Activated CD8-positive, alpha-beta T cell treated with anti-CD3 and anti-CD28 coated beads, Interleukin-2, amount 10 ng/mL, durations not matched to agents 7 days and 5 days (primary cell): ENCODE measurements at regions not wholly inside any gene's neighbourhood (a gene's known extent, or its start where the extent isn't known, plus 50 kb on each side); places are given as distances from the start of the nearest gene placed in this dataset.
"Not testable (repeated sequence)": the region's sequence is repeated elsewhere in the genome, so short reads cannot be mapped to it uniquely, and the experiment has no call there.

Experiments used
- ATAC-seq: fragments of 150-1000 bp; cut with Tn5 transposase; one replicate; pipeline ENCODE4 v1.10.0; 2021; ENCODE audit warnings: moderate library complexity
- CTCF ChIA-PET: fragments of 350-600 bp; sonication (Branson Sonifier 250); formaldehyde crosslinking; loops from one replicate; lab custom pipeline; 2021; ENCODE audit warnings: antibody characterized with exemption; lab: Charles Lee
- POLR2A ChIA-PET: fragments of 350-600 bp; sonication (Branson Sonifier 250); formaldehyde crosslinking; loops from one replicate; lab custom pipeline; 2021; ENCODE audit warnings: antibody characterized with exemption; lab: Charles Lee
- DNase-seq: peaks from one replicate; pipeline ENCODE4 v3.0.0-alpha.2; 2020
- H3K27ac Mint-ChIP-seq: one replicate; pipeline ENCODE4 v1.8.0; 2021; ENCODE audit warnings: mild to moderate bottlenecking, mixed read lengths
- H3K27me3 Mint-ChIP-seq: one replicate; pipeline ENCODE4 v1.8.0; 2021; ENCODE audit warnings: low read depth, mixed read lengths
- H3K36me3 Mint-ChIP-seq: one replicate; pipeline ENCODE4 v1.8.0; 2021; ENCODE audit warnings: low read depth, mixed read lengths
- H3K4me1 Mint-ChIP-seq: one replicate; pipeline ENCODE4 v1.8.0; 2021; ENCODE audit warnings: low read depth, mixed read lengths
- H3K4me3 Mint-ChIP-seq: one replicate; pipeline ENCODE4 v1.8.0; 2021; ENCODE audit warnings: mild to moderate bottlenecking, mixed read lengths
- H3K9me3 Mint-ChIP-seq: one replicate; pipeline ENCODE4 v1.8.0; 2022; ENCODE audit warnings: mixed read lengths; ENCODE audit not compliant: insufficient read depth

GRCh38 chr10:28391283-28391682 lies 88.4 kb upstream of the MPP7 start:
- no peak for ATAC-seq
- Mint-ChIP-seq H3K27ac (no peak overlapping the region), H3K27me3 (no peaks in the 10 kb centered on the region), H3K4me3 (no peak overlapping the region), H3K9me3 (no peaks in the 10 kb centered on the region), H3K36me3 (no peaks in the 10 kb centered on the region), H3K4me1 (peaks cover 7% of the 10 kb centered on the region)
- no peak for DNase-seq
- ChIA-PET CTCF (interaction anchor here (1.1 to 3.2 kb wide), 3 partner anchors 10 to 149 kb away, joined by 4 to 31 read pairs (median 5); partner anchors contain the start of gene MPP7), POLR2A (no interaction called here)

- Mint-ChIP-seq H3K4me3 (no peak overlapping the region), H3K27ac (no peak overlapping the region), H3K27me3 (peaks cover 5% of the 10 kb centered on the region), H3K36me3 (no peaks in the 10 kb centered on the region), H3K9me3 (no peaks in the 10 kb centered on the region), H3K4me1 (peaks cover 4% of the 10 kb centered on the region)
- POLR2A ChIA-PET: no interaction called here
- peak; percentile 95 for ATAC-seq
- DNase-seq: peak; percentile 79
- CTCF ChIA-PET: interaction anchor here (0.5 to 3.2 kb wide), 58 partner anchors 9 to 948 kb away, joined by 3 to 54 read pairs (median 4); partner anchors contain the start of gene MPP7
Observed at GRCh38 chr10:28393956-28394568, 91.2 kb upstream of the MPP7 start.

- Mint-ChIP-seq H3K36me3 (no peaks in the 10 kb centered on the region), H3K4me1 (peaks cover 4% of the 10 kb centered on the region), H3K9me3 (no peaks in the 10 kb centered on the region), H3K27ac (no peak overlapping the region), H3K27me3 (peaks cover 5% of the 10 kb centered on the region), H3K4me3 (no peak overlapping the region)
- DNase-seq (no peak), ATAC-seq (no peak)
- ChIA-PET POLR2A (no interaction called here), CTCF (no interaction called here)
Observed at GRCh38 chr10:28396331-28396730, 93.5 kb upstream of the MPP7 start.

- CTCF ChIA-PET: no interaction called here
- no peak overlapping the region for H3K4me3 Mint-ChIP-seq
- no peak for ATAC-seq
Observed at GRCh38 chr10:28397229-28397628, 94.4 kb upstream of the MPP7 start.

GRCh38 chr10:28400176-28400575 lies 97.3 kb upstream of the MPP7 start:
- H3K27ac Mint-ChIP-seq: no peak overlapping the region
- POLR2A ChIA-PET: no interaction called here
- H3K9me3 Mint-ChIP-seq: no peaks in the 10 kb centered on the region
- no peak for ATAC-seq
- H3K4me1 Mint-ChIP-seq: no peaks in the 10 kb centered on the region
- CTCF ChIA-PET: interaction anchor here (0.9 kb wide), 1 partner anchor 19 kb away, joined by 3 read pairs; no protein-coding TSS in a partner anchor
- H3K27me3 Mint-ChIP-seq: peaks cover 11% of the 10 kb centered on the region
- DNase-seq: no peak
- H3K36me3 Mint-ChIP-seq: no peaks in the 10 kb centered on the region
- H3K4me3 Mint-ChIP-seq: no peak overlapping the region

More at GRCh38 chr10:28397229-28397628, 94.4 kb upstream of the MPP7 start:
- no peak for DNase-seq
- Mint-ChIP-seq H3K27ac (no peak overlapping the region), H3K27me3 (peaks cover 8% of the 10 kb centered on the region), H3K9me3 (no peaks in the 10 kb centered on the region), H3K36me3 (no peaks in the 10 kb centered on the region), H3K4me1 (peaks cover 4% of the 10 kb centered on the region)
- POLR2A ChIA-PET: no interaction called here

GRCh38 chr10:28400681-28401080 lies 97.8 kb upstream of the MPP7 start:
- CTCF ChIA-PET: interaction anchor here (0.9 kb wide), 1 partner anchor 159 kb away, joined by 3 read pairs; no protein-coding TSS in a partner anchor
- POLR2A ChIA-PET: no interaction called here
- no peaks in the 10 kb centered on the region for H3K36me3 Mint-ChIP-seq
- H3K27me3 Mint-ChIP-seq: peaks cover 11% of the 10 kb centered on the region
- ATAC-seq (no peak), DNase-seq (no peak)
- no peak overlapping the region for H3K4me3 Mint-ChIP-seq
- no peaks in the 10 kb centered on the region for H3K9me3 Mint-ChIP-seq
- no peaks in the 10 kb centered on the region for H3K4me1 Mint-ChIP-seq
- H3K27ac Mint-ChIP-seq: no peak overlapping the region

- DNase-seq, H3K27ac Mint-ChIP-seq, H3K4me1 Mint-ChIP-seq, H3K4me3 Mint-ChIP-seq, POLR2A ChIA-PET, H3K27me3 Mint-ChIP-seq, H3K36me3 Mint-ChIP-seq, ATAC-seq, H3K9me3 Mint-ChIP-seq: not testable (repeated sequence)
- CTCF ChIA-PET: interaction anchor here (3.0 kb wide), 1 partner anchor 9 kb away, joined by 19 read pairs; no protein-coding TSS in a partner anchor
Observed at GRCh38 chr10:28402611-28403073, 99.8 kb upstream of the MPP7 start.

- H3K9me3 Mint-ChIP-seq: no peaks in the 10 kb centered on the region
- ChIA-PET POLR2A (no interaction called here), CTCF (interaction anchor here (1.2 to 3.0 kb wide), 2 partner anchors 10 to 152 kb away, joined by 4 to 19 read pairs; no protein-coding TSS in a partner anchor)
- DNase-seq: no peak
- H3K4me3 Mint-ChIP-seq: no peak overlapping the region
- H3K27me3 Mint-ChIP-seq: peaks cover 7% of the 10 kb centered on the region
- H3K4me1 Mint-ChIP-seq: no peaks in the 10 kb centered on the region
- H3K27ac Mint-ChIP-seq: no peak overlapping the region
- no peaks in the 10 kb centered on the region for H3K36me3 Mint-ChIP-seq
- ATAC-seq: no peak
Observed at GRCh38 chr10:28403090-28403489, 100.2 kb upstream of the MPP7 start.

- peaks cover 7% of the 10 kb centered on the region for H3K4me1 Mint-ChIP-seq
- no peak overlapping the region for H3K4me3 Mint-ChIP-seq
- POLR2A ChIA-PET: no interaction called here
- H3K27me3 Mint-ChIP-seq: peaks cover 10% of the 10 kb centered on the region
- CTCF ChIA-PET: no interaction called here
- DNase-seq: no peak
- no peaks in the 10 kb centered on the region for H3K36me3 Mint-ChIP-seq
- ATAC-seq: no peak
- H3K9me3 Mint-ChIP-seq: no peaks in the 10 kb centered on the region
- H3K27ac Mint-ChIP-seq: no peak overlapping the region
Observed at GRCh38 chr10:28408237-28408777, 105.4 kb upstream of the MPP7 start.

GRCh38 chr10:28410420-28411135 lies 107.7 kb upstream of the MPP7 start:
- ChIA-PET CTCF (interaction anchor here (0.5 kb wide), 1 partner anchor 894 kb away, joined by 3 read pairs; no protein-coding TSS in a partner anchor), POLR2A (no interaction called here)
- ATAC-seq (no peak), DNase-seq (no peak)
- Mint-ChIP-seq H3K27me3 (peaks cover 12% of the 10 kb centered on the region), H3K9me3 (peaks cover 3% of the 10 kb centered on the region), H3K27ac (no peak overlapping the region), H3K4me3 (no peak overlapping the region), H3K36me3 (no peaks in the 10 kb centered on the region), H3K4me1 (peaks cover 7% of the 10 kb centered on the region)

- Mint-ChIP-seq H3K27me3 (peaks cover 12% of the 10 kb centered on the region), H3K27ac (no peak overlapping the region), H3K36me3 (no peaks in the 10 kb centered on the region), H3K4me3 (no peak overlapping the region), H3K4me1 (peaks cover 7% of the 10 kb centered on the region), H3K9me3 (peaks cover 3% of the 10 kb centered on the region)
- DNase-seq (no peak), ATAC-seq (no peak)
- ChIA-PET POLR2A (no interaction called here), CTCF (interaction anchor here (0.5 to 1.2 kb wide), 2 partner anchors 20 to 893 kb away, joined by 3 read pairs; no protein-coding TSS in a partner anchor)
Observed at GRCh38 chr10:28411136-28411460, 108.2 kb upstream of the MPP7 start.

- Mint-ChIP-seq H3K4me1 (peaks cover 7% of the 10 kb centered on the region), H3K27me3 (peaks cover 12% of the 10 kb centered on the region), H3K9me3 (peaks cover 3% of the 10 kb centered on the region), H3K27ac (no peak overlapping the region), H3K36me3 (no peaks in the 10 kb centered on the region), H3K4me3 (no peak overlapping the region)
- DNase-seq (no peak), ATAC-seq (no peak)
- ChIA-PET POLR2A (no interaction called here), CTCF (interaction anchor here (1.2 kb wide), 1 partner anchor 20 kb away, joined by 3 read pairs; no protein-coding TSS in a partner anchor)
Observed at GRCh38 chr10:28411648-28412047, 108.8 kb upstream of the MPP7 start.
